ENCODE measurements at regions not wholly inside any gene's neighbourhood (a gene's known extent, or its start where the extent isn't known, plus 50 kb on each side); places are given as distances from the start of the nearest gene placed in this dataset.
A peak's percentile ranks its signal among the peaks of the same experiment; 100 is the strongest.

GRCh38 chr15:31459400-31459748 lies 132.7 kb downstream of the KLF13 start (continued):
- TF ChIP-seq ZNF687 (IDR thresholded peaks at IDR 0.05): no peak
- no peak for TF ChIP-seq TAF1 (IDR thresholded peaks at IDR 0.05; ENCODE audit: borderline replicate concordance, low read depth, low read length)
- no peak for TF ChIP-seq GATAD2B (conservative IDR thresholded peaks at IDR 0.05; ENCODE audit: low read depth)
- 0 out of 2 replicates have a peak, but pooled peaks have one; percentile 7 for TF ChIP-seq FOXM1 (IDR thresholded peaks at IDR 0.05; ENCODE audit: low read depth, low read length)
- TF ChIP-seq RFX5 (IDR thresholded peaks at IDR 0.05; ENCODE audit: low read depth, low read length): no peak

GRCh38 chr15:31461375-31461774 lies 134.7 kb downstream of the KLF13 start:
- WGBS (ENCODE audit: insufficient coverage, insufficient replicate concordance, low lambda C conversion rate, missing lambda C conversion rate): 84% methylated on average over 5 of the region's 5 CpGs
- in situ Hi-C loops (cut with MboI) (no loop called here), intact Hi-C loops (cut with micrococcal nuclease; ENCODE audit: unreplicated experiment) (no loop called here)
- Histone ChIP-seq H3K27me3 (replicated peaks in 1 of 2; ENCODE audit: control insufficient read depth in 2 of 2, insufficient read depth in 2 of 2, low read length in 1 of 2) (no peaks in the 10 kb centered on the region), H3K36me3 (ENCODE audit: control insufficient read depth in 2 of 2, insufficient read depth in 2 of 2, low read length in 1 of 2) (no peaks in the 10 kb centered on the region), H3K4me1 (ENCODE audit: control insufficient read depth, insufficient read depth, low read length) (peaks cover 28% of the 10 kb centered on the region), H3K79me2 (ENCODE audit: control insufficient read depth, insufficient read depth, low read length) (no peaks in the 10 kb centered on the region), H3K9me3 (replicated peaks; ENCODE audit: control insufficient read depth, insufficient read depth, low read length) (no peaks in the 10 kb centered on the region; the same call in 2 of the 3 replicates), H2AFZ (ENCODE audit: control insufficient read depth, low read depth, low read length) (no peak overlapping the region), H3K4me2 (ENCODE audit: control insufficient read depth, insufficient read depth) (no peak overlapping the region), H3K4me3 (no peak overlapping the region), H4K20me1 (ENCODE audit: control insufficient read depth, insufficient read depth) (no peaks in the 10 kb centered on the region), H3K9ac (ENCODE audit: control insufficient read depth, insufficient read depth, low read length) (no peak overlapping the region), H3K27ac (ENCODE audit: control insufficient read depth, insufficient read depth) (no peak overlapping the region)
- no peak for FAIRE-seq
- BruUV-seq (replicated peaks): no TSS peak
- ChIA-PET RAD21 (ENCODE audit: unreplicated experiment) (interaction anchor here (1.2 kb wide), 1 partner anchor 22 kb away, joined by 4 read pairs; no protein-coding TSS in a partner anchor), POLR2A (interaction anchor here (0.9 kb wide), 1 partner anchor 12 kb away, joined by 5 read pairs; no protein-coding TSS in a partner anchor), CTCF (interaction anchor here (0.7 to 4.6 kb wide), 4 partner anchors 12 to 27 kb away, joined by 3 to 46 read pairs (median 14); no protein-coding TSS in a partner anchor), SMC1A (ENCODE audit: uncharacterized antibody, unreplicated experiment) (interaction anchor here (1.3 to 4.3 kb wide), 3 partner anchors 10 to 12 kb away, joined by 3 to 39 read pairs (median 6); no protein-coding TSS in a partner anchor)
- no peak for ATAC-seq
- DNase-seq (ENCODE audit: low read depth, low spot score): no peak
- no peak for TF ChIP-seq TBL1XR1 (IDR thresholded peaks at IDR 0.05; ENCODE audit: low read depth, low read length)
- TF ChIP-seq FOXK2 (IDR thresholded peaks at IDR 0.05): no peak
- TF ChIP-seq ZBTB11 (CRISPR knock-in tag; IDR thresholded peaks at IDR 0.05): no peak
- TF ChIP-seq NR2C1 (IDR thresholded peaks at IDR 0.05): no peak
- TF ChIP-seq ASH2L (IDR thresholded peaks at IDR 0.05; ENCODE audit: borderline replicate concordance, low read depth): no peak
- no peak for TF ChIP-seq NKRF (conservative IDR thresholded peaks at IDR 0.05)
- no peak for TF ChIP-seq MTA3 (IDR thresholded peaks at IDR 0.05; ENCODE audit: borderline replicate concordance, low read length)

All from GM12878 (cell line).